ENCODE measurements at regions not wholly inside any gene's neighbourhood (a gene's known extent, or its start where the extent isn't known, plus 50 kb on each side); places are given as distances from the start of the nearest gene placed in this dataset.

DNA sequence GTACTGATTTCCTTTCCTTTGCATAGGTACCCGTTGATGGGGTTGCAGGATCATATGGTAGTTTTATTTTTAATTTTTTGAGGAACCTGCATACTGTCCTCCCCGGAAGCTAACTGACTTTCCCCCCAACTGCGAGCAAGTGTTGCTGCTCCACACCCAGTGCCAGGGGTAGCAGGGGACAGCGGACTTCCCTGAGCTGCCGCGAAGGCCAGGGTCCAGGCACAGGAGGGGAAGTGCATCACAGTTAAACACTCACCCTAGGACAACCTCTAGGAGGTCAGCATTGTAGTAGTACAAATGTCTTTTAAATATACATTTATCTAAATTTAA lies 201.7 kb downstream of the NPIPB11 start:
- Histone ChIP-seq H3K27ac (ENCODE audit: extremely low read depth, low read depth, low read length) (no peak overlapping the region), H3K79me2 (ENCODE audit: control insufficient read depth, insufficient read depth, low read length) (no peaks in the 10 kb centered on the region), H3K4me2 (ENCODE audit: insufficient read depth, low read length) (no peak overlapping the region), H3K9me1 (ENCODE audit: control insufficient read depth, insufficient read depth, low read length) (no peaks in the 10 kb centered on the region), H2AFZ (ENCODE audit: low read depth, low read length) (no peak overlapping the region), H3K27me3 (ENCODE audit: control insufficient read depth in 2 of 2, insufficient read depth in 2 of 2, low read length in 2 of 2) (peaks cover 5 to 10% of the 10 kb centered on the region in 2 experiments; a peak in 3 of 5 replicates), H3K36me3 (ENCODE audit: control insufficient read depth, insufficient read depth, low read length) (no peaks in the 10 kb centered on the region), H3K9me3 (replicated peaks; ENCODE audit: control insufficient read depth, insufficient read depth, low read depth, low read length) (no peaks in the 10 kb centered on the region), H4K20me1 (replicated peaks; ENCODE audit: control insufficient read depth, insufficient read depth, low read length) (no peaks in the 10 kb centered on the region), H3K4me3 (no peak overlapping the region), H3K9ac (ENCODE audit: insufficient read depth in 1 of 2, low read depth in 2 of 2, low read length in 2 of 2) (no peak overlapping the region), H3K4me1 (replicated peaks in 1 of 2; ENCODE audit: control insufficient read depth in 2 of 2, insufficient read depth in 2 of 2, low read length in 2 of 2) (peaks cover 0 to 3% of the 10 kb centered on the region in 2 experiments; a peak in 1 of 5 replicates)
- in situ Hi-C loops (cut with MboI) (no loop called here), intact Hi-C loops (cut with micrococcal nuclease) (no loop called here)
- FAIRE-seq (no peak), DNase-seq (ENCODE audit: extremely low read depth in 1 of 4, low spot score in 3 of 4) (no peak), ATAC-seq (no peak)
- BruUV-seq (replicated peaks), result no TSS peak
- ChIA-PET CTCF (ENCODE audit: low intra/inter-chr PET ratio) (no interaction called here), POLR2A (no interaction called here)
- 21% methylated on average over 6 of the region's 6 CpGs for WGBS (ENCODE audit: insufficient coverage, low coverage, missing lambda C conversion rate)
- TF ChIP-seq MNT (conservative IDR thresholded peaks at IDR 0.05), result no peak
- no peak for TF ChIP-seq GTF2F1 (IDR thresholded peaks at IDR 0.05; ENCODE audit: low read depth, low read length)
- TF ChIP-seq ZNF589 (CRISPR knock-in tag; IDR thresholded peaks at IDR 0.05; ENCODE audit: low read depth), result no peak
- TF ChIP-seq, protein P1, sequence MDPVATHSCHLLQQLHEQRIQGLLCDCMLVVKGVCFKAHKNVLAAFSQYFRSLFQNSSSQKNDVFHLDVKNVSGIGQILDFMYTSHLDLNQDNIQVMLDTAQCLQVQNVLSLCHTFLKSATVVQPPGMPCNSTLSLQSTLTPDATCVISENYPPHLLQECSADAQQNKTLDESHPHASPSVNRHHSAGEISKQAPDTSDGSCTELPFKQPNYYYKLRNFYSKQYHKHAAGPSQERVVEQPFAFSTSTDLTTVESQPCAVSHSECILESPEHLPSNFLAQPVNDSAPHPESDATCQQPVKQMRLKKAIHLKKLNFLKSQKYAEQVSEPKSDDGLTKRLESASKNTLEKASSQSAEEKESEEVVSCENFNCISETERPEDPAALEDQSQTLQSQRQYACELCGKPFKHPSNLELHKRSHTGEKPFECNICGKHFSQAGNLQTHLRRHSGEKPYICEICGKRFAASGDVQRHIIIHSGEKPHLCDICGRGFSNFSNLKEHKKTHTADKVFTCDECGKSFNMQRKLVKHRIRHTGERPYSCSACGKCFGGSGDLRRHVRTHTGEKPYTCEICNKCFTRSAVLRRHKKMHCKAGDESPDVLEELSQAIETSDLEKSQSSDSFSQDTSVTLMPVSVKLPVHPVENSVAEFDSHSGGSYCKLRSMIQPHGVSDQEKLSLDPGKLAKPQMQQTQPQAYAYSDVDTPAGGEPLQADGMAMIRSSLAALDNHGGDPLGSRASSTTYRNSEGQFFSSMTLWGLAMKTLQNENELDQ (CRISPR knock-in tag; IDR thresholded peaks at IDR 0.05; ENCODE audit: borderline replicate concordance), result no peak
- no peak for TF ChIP-seq ZC3H11A (IDR thresholded peaks at IDR 0.05; ENCODE audit: low read depth, low read length)
- TF ChIP-seq, protein P2, sequence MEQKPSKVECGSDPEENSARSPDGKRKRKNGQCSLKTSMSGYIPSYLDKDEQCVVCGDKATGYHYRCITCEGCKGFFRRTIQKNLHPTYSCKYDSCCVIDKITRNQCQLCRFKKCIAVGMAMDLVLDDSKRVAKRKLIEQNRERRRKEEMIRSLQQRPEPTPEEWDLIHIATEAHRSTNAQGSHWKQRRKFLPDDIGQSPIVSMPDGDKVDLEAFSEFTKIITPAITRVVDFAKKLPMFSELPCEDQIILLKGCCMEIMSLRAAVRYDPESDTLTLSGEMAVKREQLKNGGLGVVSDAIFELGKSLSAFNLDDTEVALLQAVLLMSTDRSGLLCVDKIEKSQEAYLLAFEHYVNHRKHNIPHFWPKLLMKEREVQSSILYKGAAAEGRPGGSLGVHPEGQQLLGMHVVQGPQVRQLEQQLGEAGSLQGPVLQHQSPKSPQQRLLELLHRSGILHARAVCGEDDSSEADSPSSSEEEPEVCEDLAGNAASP (IDR thresholded peaks at IDR 0.05), result no peak
- no peak for TF ChIP-seq PRDM10 (IDR thresholded peaks at IDR 0.05; ENCODE audit: partially characterized antibody)
- TF ChIP-seq, protein P3, sequence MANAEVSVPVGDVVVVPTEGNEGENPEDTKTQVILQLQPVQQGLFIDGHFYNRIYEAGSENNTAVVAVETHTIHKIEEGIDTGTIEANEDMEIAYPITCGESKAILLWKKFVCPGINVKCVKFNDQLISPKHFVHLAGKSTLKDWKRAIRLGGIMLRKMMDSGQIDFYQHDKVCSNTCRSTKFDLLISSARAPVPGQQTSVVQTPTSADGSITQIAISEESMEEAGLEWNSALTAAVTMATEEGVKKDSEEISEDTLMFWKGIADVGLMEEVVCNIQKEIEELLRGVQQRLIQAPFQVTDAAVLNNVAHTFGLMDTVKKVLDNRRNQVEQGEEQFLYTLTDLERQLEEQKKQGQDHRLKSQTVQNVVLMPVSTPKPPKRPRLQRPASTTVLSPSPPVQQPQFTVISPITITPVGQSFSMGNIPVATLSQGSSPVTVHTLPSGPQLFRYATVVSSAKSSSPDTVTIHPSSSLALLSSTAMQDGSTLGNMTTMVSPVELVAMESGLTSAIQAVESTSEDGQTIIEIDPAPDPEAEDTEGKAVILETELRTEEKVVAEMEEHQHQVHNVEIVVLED (CRISPR knock-in tag; IDR thresholded peaks at IDR 0.05), result no peak
- no peak for TF ChIP-seq FUS (optimal IDR thresholded peaks at IDR 0.05; ENCODE audit: low read depth, low read length)
- no peak for TF ChIP-seq ZBTB26 (CRISPR knock-in tag; IDR thresholded peaks at IDR 0.05)

Measured in K562 (cell line).